ENCODE measurements at regions not wholly inside any gene's neighbourhood (a gene's known extent, or its start where the extent isn't known, plus 50 kb on each side); places are given as distances from the start of the nearest gene placed in this dataset.

GRCh38 chr6:43838276-43839036 is 68.4 kb downstream of the VEGFA start:
- DNase-seq (ENCODE audit: low read depth in 2 of 2, low spot score in 1 of 2), result no peak

DNA sequence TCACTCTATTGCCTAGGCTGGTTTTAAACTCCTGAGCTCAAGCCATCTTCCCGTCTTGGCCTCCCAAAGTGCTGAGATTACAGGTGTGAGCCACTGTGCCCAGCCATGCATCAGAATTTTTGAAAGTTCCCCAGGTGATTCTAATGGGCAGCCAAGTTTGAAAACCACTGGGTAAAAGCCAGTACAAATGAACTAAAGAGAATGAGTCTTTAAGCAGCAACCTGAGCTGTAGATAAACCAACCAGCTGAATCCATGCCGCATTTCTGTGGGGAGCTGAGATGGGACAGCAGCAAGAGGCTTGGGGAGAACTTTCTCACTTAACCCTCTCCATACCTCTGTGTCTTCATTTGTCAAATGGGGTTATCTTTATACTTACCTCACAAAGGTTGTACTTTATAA is 67.5 kb downstream of the VEGFA start:
- DNase-seq (ENCODE audit: low read depth in 2 of 2, low spot score in 1 of 2), result no peak

GRCh38 chr6:43836507-43837240 is 66.7 kb downstream of the VEGFA start:
- DNase-seq (ENCODE audit: low read depth in 2 of 2, low spot score in 1 of 2), result no peak
